ENCODE measurements at regions not wholly inside any gene's neighbourhood (a gene's known extent, or its start where the extent isn't known, plus 50 kb on each side); places are given as distances from the start of the nearest gene placed in this dataset.
"Not testable (repeated sequence)": the region's sequence is repeated elsewhere in the genome, so short reads cannot be mapped to it uniquely, and the experiment has no call there.

DNA sequence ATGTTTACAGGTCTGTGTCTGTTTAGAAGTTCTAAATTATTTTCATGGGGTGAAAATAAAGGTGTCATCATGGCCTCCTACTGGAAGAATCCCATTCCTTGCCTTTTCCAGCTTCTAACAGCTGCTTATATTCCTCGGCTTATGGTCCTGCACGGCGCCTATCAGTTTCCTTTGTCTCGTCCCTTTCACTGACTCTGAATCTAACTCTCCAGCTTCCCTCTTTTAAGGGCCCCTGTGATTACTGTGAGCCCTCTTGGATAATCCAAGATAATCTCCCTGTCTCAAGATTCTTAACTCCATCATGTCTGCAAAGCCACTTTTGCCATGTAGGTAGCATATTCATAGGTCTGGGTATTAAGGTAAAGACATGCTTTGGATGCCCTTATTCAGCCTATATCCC is 441.0 kb upstream of the ERCC4 start:
- Histone ChIP-seq H3K9me3 (no peaks in the 10 kb centered on the region), H3K27ac (no peak overlapping the region), H3K27me3 (no peaks in the 10 kb centered on the region), H3K4me1 (peaks cover 0 to 34% (median 14%) of the 10 kb centered on the region in 3 donors), H3K36me3 (no peaks in the 10 kb centered on the region), H3K4me3 (no peak overlapping the region)
- WGBS, 2 donors = 79 to 81% methylated on average over 4 of the region's 4 CpGs
- TF ChIP-seq, protein P1, sequence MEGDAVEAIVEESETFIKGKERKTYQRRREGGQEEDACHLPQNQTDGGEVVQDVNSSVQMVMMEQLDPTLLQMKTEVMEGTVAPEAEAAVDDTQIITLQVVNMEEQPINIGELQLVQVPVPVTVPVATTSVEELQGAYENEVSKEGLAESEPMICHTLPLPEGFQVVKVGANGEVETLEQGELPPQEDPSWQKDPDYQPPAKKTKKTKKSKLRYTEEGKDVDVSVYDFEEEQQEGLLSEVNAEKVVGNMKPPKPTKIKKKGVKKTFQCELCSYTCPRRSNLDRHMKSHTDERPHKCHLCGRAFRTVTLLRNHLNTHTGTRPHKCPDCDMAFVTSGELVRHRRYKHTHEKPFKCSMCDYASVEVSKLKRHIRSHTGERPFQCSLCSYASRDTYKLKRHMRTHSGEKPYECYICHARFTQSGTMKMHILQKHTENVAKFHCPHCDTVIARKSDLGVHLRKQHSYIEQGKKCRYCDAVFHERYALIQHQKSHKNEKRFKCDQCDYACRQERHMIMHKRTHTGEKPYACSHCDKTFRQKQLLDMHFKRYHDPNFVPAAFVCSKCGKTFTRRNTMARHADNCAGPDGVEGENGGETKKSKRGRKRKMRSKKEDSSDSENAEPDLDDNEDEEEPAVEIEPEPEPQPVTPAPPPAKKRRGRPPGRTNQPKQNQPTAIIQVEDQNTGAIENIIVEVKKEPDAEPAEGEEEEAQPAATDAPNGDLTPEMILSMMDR (IDR thresholded peaks at IDR 0.05) = no peak
- no peak for TF ChIP-seq POLR2A (IDR thresholded peaks at IDR 0.05)
- intact Hi-C loops (cut with DNase I) = no loop called here
- DNase-seq = no peak

DNA sequence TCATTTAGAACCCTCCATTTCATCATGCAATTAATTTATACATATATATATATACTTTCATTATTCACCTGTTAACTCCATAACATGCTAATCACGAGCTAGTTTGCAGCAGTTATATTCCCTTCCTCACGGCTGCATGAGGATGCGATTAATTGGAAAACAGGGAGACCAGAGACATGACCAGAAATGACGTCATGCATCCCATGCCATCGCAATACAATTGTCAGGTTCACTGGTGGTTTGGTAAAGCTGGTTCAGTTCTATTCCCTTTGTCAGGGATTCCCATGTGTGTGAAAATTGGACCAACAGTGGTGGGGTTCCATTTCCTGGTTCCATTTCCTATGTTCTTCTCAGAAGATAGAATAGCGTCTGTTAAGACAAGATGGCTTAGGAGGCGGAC is 440.4 kb upstream of the ERCC4 start:
- intact Hi-C loops (cut with DNase I) = no loop called here
- H3K27ac ChIP-seq = no peak overlapping the region

DNA sequence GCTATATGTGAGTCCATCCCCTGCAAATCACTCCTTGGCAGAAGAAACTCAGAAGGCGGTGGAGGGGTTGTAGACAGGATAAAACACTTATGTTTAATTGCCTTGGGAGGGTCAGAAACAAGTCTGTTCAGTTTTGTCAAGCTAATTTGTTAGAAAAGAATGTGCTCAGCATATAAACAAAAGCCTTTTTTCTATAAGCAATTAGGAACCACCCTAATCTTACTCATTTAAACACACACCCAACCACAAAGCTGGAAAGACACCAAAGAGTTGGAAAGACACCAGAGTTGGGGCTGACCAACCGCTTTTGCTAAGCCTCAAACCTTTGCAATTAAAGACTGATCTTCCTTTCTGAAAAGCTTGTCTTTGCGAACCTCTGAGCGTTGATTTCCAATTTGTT is 439.2 kb upstream of the ERCC4 start:
- TF ChIP-seq POLR2A (IDR thresholded peaks at IDR 0.05) = no peak
- Histone ChIP-seq H3K4me3 (no peak overlapping the region), H3K27me3 (no peaks in the 10 kb centered on the region), H3K27ac (peak overlapping the region in 1 of 4 donors; percentile 6), H3K4me1 (peaks cover 0 to 34% (median 14%) of the 10 kb centered on the region in 3 donors), H3K9me3 (no peaks in the 10 kb centered on the region), H3K36me3 (no peaks in the 10 kb centered on the region)
- intact Hi-C loops (cut with DNase I) = no loop called here
- WGBS, 2 donors = 19 to 22% methylated on average over 4 of the region's 4 CpGs
- DNase-seq = no peak

More for the DNA sequence above, 440.4 kb upstream of the ERCC4 start:
- DNase-seq = no peak
- Histone ChIP-seq H3K36me3 (no peaks in the 10 kb centered on the region), H3K4me1 (peaks cover 0 to 34% (median 14%) of the 10 kb centered on the region in 3 donors), H3K4me3 (no peak overlapping the region), H3K9me3 (no peaks in the 10 kb centered on the region), H3K27me3 (no peaks in the 10 kb centered on the region)
- WGBS, 2 donors = 91 to 92% methylated on average over 7 of the region's 7 CpGs
- TF ChIP-seq POLR2A (IDR thresholded peaks at IDR 0.05) = no peak
- TF ChIP-seq, protein P1 (IDR thresholded peaks at IDR 0.05) = no peak

DNA sequence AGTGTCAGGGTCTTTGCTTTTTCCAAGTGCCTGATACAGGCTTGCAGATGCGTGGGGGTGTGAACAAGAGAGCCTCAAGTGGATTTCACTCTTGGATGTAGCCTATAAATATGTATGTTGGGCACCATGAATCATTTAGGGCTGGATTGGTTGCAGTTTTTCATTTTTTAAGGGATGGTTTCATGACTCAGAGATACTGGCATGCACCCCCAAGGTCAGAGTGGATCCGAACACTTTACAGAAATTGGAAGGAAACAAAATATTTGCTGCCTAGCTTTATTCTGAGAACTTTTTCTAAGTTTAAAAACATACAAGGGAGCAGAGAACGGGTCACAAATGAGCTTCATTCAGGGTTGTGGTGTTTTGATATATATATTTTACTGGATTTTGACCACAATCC is 436.8 kb upstream of the ERCC4 start:
- TF ChIP-seq, protein P1 (IDR thresholded peaks at IDR 0.05) = no peak
- no peak for TF ChIP-seq POLR2A (IDR thresholded peaks at IDR 0.05)

DNA sequence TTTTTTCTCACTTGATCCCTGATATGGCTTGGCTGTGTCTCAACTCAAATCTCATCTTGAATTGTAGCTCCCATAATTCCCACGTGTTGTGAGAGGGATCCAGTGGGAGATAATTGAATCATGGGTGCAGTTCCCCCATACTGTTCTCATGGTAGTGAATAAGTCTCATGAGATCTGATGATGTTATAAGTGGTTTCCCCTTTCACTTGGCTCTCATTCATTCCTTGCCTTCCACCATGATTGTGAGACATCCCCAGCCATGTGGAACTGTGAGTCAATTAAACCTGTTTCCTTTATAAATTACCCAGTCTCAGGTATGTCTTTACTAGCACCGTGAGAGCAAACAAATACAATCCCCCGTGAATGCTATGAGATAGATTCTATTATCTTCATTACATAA is 430.5 kb upstream of the ERCC4 start:
- intact Hi-C loops (cut with DNase I); H3K9me3 ChIP-seq: not testable (repeated sequence)
- WGBS, 2 donors = 76% methylated on average over 3 of the region's 3 CpGs

More for the DNA sequence above, 436.8 kb upstream of the ERCC4 start:
- Histone ChIP-seq H3K9me3 (no peaks in the 10 kb centered on the region), H3K27me3 (no peaks in the 10 kb centered on the region), H3K36me3 (no peaks in the 10 kb centered on the region), H3K27ac (no peak overlapping the region), H3K4me3 (no peak overlapping the region), H3K4me1 (peaks cover 0 to 34% (median 14%) of the 10 kb centered on the region in 3 donors)
- 40 to 78% methylated on average over 3 of the region's 3 CpGs for WGBS, 2 donors
- intact Hi-C loops (cut with DNase I) = no loop called here
- no peak for DNase-seq

DNA sequence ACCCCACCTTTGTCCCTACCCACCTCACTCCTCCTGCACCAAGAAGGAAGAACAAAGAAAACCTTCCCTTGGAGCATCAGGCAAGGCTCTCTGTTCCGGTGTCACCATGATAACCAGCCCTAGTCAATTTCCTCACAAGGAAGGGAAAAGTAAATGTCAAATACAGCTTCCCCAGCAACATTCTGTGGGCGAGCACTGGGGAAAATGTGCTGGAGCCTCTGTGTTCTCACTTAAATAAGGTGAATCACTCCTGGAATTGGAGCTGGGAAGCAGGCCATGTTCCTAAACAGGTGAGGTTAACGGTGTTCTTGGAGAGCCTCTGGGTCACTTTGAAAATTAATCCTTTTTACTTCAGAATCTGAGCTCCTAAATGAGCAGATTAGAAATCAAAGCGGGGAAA is 427.9 kb upstream of the ERCC4 start:
- no peaks in the 10 kb centered on the region for H3K36me3 ChIP-seq
- peaks cover 0 to 4% (median 0%) of the 10 kb centered on the region in 3 donors for H3K4me1 ChIP-seq
- intact Hi-C loops (cut with DNase I) = no loop called here
- H3K27me3 ChIP-seq = no peaks in the 10 kb centered on the region
- no peak overlapping the region for H3K27ac ChIP-seq
- H3K9me3 ChIP-seq = no peaks in the 10 kb centered on the region
- no peak for DNase-seq
- WGBS, 2 donors = 44 to 50% methylated on average over 3 of the region's 4 CpGs
- no peak overlapping the region for H3K4me3 ChIP-seq
- no peak for TF ChIP-seq POLR2A (IDR thresholded peaks at IDR 0.05)
- TF ChIP-seq, protein P1 (IDR thresholded peaks at IDR 0.05) = no peak

More for the DNA sequence above, 430.5 kb upstream of the ERCC4 start:
- not testable (repeated sequence) for H3K36me3 ChIP-seq, H3K4me3 ChIP-seq, H3K27ac ChIP-seq, H3K4me1 ChIP-seq, DNase-seq, H3K27me3 ChIP-seq
